Skin of body (tissue), 1 donor: ENCODE measurements at regions not wholly inside any gene's neighbourhood (a gene's known extent, or its start where the extent isn't known, plus 50 kb on each side); places are given as distances from the start of the nearest gene placed in this dataset.
"Not testable (repeated sequence)": the region's sequence is repeated elsewhere in the genome, so short reads cannot be mapped to it uniquely, and the experiment has no call there.

Experiments used
- DNase-seq: peaks from one replicate; lab custom pipeline; 2025; lab: John Stamatoyannopoulos, UW

DNA sequence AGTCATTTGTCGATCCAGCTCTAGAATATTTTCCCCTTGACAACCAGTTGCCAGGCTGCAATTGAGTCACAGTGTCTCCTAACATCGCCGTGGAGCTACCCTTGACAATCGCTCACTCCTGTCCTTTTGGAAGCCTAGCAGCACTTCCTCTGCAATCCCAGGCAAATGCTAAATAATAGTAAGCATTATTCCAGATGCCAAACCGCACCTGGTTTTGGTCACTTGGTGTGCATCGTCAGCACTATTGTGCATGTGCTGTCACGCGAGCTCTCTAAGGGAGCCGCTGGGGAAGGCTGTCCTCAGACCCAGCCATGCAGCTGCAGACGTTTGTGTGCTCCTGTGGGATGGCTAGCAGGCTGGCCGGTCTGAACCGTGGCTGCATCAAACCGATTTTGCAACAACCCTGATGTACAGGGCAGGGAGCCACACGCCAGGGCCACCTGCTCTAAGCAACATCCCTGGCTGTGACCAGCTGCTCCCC is 549.5 kb upstream of the ID2 start:
- peak; percentile 59 for DNase-seq

- no peak for DNase-seq
Measured at GRCh38 chr2:8132879-8133278, 549.0 kb upstream of the ID2 start.

DNA sequence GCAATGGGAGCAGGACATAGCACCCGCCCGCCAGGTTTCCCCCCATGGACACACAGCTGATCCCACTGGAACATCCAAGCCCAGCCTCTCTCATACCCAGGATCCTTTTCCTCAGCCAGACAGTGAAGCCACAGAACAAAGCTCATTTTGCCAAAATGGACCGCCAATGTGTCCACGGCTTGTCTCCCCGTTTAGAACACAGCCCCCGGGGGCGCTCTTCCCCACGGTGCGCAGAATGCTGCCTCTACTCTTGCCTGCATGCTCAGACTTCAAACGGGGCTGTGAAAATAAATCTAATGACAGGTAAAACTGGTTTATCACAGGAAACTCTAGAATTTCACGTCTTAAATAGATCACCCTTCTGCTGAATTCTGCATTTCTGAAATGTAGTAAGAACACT is 548.5 kb upstream of the ID2 start:
- DNase-seq: no peak

GRCh38 chr2:8133913-8134472 is 547.9 kb upstream of the ID2 start:
- DNase-seq: no peak

- DNase-seq: peak; percentile 10
Measured at GRCh38 chr2:8134473-8134932, 547.4 kb upstream of the ID2 start.

- peak; percentile 52 for DNase-seq
Measured at GRCh38 chr2:8134985-8135682, 546.7 kb upstream of the ID2 start.

DNA sequence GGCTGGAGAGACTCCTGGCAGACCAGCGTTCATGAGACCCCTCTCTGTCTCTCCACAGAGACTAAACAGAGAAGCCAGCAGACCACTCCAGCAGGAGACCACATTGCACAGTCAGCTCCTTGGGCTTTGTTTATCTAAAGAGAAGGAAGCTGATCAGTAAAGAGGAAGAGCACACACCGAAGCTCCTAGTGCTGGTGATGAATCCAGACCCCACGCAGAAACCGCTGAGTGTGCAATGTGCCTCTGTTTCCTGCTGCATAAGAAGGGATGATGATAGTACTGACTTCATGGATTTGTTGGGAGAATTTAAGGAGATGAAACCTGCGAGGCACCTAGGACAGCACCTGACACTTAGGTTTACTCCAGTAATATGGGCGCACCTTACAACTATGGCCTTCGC is 544.1 kb upstream of the ID2 start:
- no peak for DNase-seq

GRCh38 chr2:8138525-8138922 is 543.3 kb upstream of the ID2 start:
- DNase-seq: no peak

DNA sequence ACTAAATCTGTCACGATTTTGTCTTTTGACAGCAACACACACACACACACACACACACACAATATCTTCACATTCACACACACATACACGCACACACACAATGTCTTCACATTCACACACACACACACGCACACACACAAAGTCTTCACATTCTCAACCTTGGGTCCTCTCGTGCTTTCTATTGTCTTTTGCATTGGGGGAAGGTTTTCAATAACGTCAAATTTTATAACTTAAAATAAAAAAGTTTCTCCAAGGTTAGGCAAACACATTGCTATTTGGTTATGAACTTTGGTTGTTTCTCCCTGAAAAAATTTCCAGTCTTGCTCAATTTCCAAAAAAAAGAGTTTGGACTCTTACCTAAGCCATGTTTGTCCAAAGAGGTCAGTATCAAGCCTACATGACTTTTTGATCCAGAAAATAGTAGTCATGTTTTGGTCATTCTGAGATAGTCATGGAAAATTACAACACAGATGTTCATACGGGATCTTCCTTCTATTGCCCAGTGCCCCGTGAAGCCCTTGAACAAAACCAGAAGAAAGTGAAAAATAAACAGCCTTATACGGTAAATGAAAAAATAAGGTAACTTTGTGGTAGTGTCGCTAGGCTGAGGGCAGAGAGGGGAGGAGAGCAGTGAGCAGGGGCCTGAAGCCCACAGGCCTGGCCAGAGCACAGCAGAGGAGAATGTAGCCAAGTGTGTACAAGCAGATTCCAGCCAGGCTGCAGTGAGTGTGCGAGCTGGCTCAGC is 542.8 kb upstream of the ID2 start:
- DNase-seq: no peak

- no peak for DNase-seq
Measured at GRCh38 chr2:8139668-8140200, 542.1 kb upstream of the ID2 start.

DNA sequence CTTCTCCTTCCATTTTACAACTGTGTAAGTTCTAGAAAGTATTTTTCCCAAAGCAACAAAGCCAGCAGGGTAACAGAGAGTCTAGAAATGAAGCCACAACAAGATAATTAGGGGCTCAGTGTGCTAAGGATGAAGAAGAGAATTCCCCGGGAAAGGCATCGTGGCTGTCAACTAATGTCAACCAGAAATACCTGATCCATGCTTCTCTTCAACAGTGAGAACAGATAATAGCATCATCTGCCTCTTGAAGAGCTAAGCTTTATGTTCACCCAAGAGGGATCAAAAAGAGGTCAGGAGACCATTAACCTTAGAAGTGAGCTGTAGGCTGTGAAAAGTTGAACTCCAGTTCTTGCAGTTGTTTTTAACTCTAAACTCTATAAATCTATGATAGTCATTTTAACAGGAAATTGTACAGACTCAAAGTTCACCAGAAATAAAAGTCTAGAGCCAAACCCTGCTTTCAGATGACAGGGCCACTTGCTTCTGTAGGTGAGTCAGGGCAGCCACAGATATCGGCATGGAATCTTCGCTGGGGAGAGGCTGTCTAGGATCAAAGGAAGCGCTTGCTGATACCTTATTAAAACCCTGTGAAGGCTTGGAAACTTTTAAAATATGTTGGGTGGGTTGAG is 540.7 kb upstream of the ID2 start:
- DNase-seq: peak; percentile 51

DNA sequence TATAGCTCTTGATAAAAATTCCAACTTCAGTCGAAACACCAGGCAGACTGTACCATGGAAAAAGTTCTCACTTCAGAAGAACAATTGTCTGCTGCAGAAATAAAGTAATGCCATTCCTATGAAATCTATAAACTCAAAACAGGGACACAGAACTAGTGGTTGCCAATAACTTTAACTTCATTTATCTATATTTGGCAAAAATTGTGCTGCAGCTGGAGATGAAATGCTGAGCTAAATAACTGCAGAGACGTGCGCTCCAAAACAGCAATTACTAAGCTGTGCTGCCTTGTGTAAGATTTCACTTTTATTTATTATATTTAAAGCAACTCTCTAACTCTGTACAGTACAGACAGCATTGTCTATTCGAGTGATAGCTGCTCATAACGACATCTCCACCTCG is 540.1 kb upstream of the ID2 start:
- DNase-seq: peak; percentile 94

DNA sequence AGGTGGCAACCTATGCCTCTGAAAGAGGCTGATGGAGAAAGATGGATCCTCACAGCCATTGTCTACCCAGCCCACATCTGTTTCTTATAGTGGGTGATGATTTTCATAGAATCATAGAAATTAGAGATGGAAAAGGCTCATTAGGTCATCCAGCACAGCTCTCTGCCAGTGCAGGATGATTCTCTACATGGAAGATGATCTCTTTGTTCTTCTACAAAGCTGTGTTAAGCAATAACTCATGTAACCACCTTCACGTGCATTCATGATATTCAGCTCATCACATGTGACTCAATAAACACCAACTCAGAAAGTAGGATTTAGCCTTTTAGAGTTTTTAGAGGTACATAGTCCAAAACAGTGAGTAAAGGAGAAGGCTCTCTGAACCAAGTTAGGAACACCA is 539.4 kb upstream of the ID2 start:
- peak; percentile 47 for DNase-seq

DNA sequence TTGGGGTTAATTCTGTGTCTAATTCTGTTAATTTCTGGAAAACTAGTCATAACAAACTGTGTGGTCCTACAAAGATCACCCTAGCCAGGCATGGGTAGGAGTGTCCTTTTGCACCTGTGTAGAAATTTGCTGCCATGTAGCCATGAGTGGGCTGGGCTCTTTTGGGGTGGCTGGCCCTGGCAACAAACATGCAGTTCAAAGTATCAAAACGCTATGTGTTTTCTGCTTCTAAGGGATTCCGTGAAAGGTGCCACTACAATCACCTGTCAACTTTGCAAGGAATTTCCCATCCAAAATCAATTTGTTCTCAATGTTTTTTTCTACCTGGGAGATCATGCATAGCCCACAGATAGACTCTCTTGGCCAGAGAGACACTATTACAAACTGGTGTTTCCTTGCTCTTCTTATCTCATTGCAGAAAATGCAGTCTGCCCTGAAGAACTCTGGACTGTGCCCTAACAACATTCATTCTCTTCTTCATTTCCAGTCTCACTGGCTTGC is 537.7 kb upstream of the ID2 start:
- DNase-seq: no peak

DNA sequence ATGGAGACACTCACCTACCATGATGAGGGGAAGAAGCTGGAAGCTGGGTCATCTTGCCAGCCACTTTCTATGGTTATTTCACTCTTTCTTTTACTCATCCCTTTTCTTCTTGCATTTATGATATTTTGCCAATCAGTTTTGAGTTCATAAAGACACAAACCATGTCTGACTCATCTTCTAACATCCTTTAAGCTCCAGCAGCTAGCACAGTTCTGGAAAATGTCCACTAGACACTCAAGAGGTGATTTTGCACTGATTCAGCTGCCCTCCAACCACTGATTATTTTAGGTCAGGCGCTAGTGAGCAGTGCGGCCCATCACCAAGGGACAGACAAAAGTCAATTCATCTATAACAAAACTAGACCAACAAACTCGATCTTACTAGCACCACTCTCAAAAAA is 537.1 kb upstream of the ID2 start:
- no peak for DNase-seq

DNA sequence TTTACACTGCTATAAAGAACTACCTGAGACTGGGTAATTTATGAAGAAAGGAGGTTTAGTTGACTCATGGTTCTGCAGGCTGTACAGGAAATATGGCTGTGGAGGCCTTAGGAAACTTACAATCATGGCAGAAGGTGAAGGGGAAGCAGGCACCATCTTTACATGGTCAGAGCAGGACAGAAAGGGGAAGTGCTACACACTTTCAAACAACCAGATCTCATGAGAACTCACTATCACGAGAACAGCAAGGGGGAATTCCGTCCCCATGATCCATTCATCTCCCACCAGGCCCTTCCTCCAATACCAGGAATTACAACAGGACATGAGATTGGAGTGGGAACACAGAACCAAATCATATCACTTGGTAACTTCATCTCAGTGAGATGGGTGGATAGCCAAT is 536.5 kb upstream of the ID2 start:
- not testable (repeated sequence) for DNase-seq

GRCh38 chr2:8146132-8147005 is 535.5 kb upstream of the ID2 start:
- peak; percentile 40 for DNase-seq

DNA sequence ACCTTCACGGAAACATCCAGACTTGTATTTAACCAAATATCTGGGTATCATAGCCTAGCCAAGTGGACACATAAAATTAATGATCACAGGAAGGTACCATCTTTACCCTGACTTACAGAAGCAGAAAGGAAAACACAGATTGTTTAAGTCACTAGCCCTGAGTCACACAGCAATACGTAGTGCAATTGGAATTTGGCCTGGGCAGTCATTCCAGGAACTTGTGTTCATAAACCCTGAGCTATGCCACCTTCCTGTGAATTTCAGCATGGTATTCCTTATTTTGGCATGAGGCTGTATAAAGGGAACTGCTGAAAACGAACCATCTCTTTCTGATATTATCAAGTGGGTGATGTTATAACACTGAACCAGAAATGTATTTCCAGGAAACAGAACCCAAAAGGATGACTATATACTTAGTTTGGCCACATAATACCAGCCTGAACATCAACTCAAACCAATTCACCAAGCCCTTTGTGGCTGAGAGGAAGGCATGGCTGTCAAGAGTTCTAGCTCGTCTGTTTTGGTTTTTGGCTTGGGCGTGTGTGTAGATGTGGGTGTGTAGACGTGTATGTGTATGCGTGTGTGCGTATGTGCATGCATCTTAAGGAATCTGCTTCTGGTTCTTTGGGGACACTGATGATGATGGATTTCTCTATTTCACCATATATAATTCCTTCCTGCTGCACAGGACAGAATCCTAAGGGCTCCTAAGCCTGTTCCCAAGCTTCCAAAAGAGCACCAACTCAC is 533.4 kb upstream of the ID2 start:
- DNase-seq: no peak

GRCh38 chr2:8149007-8149405 is 532.9 kb upstream of the ID2 start:
- DNase-seq: no peak

GRCh38 chr2:8149985-8150539 is 531.8 kb upstream of the ID2 start:
- peak; percentile 75 for DNase-seq
